ENCODE measurements at regions not wholly inside any gene's neighbourhood (a gene's known extent, or its start where the extent isn't known, plus 50 kb on each side); places are given as distances from the start of the nearest gene placed in this dataset.
A peak's percentile ranks its signal among the peaks of the same experiment; 100 is the strongest.

GRCh38 chr4:152235718-152236117 is 300.2 kb downstream of the FBXW7 start:
- no peak for DNase-seq

DNA sequence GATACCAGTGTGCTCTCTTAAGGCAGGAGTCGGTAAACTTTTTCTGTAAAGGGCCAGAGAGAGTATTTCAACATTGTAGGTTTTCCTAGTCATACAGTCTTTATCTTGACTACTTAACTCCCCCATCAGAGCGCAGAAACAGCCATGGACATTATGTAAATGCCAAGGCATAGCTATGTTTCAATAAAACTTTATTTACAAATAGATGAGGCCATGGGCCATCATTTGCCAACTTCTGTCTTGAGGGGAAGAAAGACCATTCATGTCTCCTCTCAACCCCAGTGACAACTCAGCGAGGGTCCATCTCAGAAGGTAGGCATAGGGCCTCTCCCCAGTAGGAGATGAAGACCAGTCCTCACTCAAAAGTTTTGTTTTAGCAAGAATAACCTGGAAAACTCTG is 301.3 kb downstream of the FBXW7 start:
- no peak for DNase-seq

GRCh38 chr4:152232271-152232670 is 303.6 kb downstream of the FBXW7 start:
- DNase-seq, result no peak

GRCh38 chr4:152229782-152230289 is 306.1 kb downstream of the FBXW7 start:
- DNase-seq, result no peak

DNA sequence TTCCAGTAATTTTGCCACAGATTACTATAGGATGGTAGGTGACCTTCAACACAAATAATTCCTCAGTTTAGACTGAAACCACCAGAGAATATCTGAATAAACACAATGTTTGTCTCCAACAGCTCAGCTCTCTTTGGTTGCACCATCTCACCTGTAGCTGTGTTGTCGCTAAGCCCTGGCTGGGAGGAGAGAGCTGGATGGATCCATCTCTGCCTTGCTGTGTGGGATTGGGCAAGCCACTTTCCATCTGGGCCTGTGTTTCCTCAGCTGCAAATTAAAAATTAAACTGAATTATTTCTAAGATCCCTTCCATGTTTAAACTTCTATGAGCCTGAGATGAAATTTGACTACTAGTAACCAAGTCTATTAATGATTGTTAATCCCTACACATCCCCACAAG is 310.2 kb downstream of the FBXW7 start:
- no peak for DNase-seq

- DNase-seq, result no peak
Measured at GRCh38 chr4:152224721-152225420, 311.0 kb downstream of the FBXW7 start.

GRCh38 chr4:152224223-152224622 is 311.7 kb downstream of the FBXW7 start:
- no peak for DNase-seq

- no peak for DNase-seq
Measured at GRCh38 chr4:152223600-152223999, 312.3 kb downstream of the FBXW7 start.

DNA sequence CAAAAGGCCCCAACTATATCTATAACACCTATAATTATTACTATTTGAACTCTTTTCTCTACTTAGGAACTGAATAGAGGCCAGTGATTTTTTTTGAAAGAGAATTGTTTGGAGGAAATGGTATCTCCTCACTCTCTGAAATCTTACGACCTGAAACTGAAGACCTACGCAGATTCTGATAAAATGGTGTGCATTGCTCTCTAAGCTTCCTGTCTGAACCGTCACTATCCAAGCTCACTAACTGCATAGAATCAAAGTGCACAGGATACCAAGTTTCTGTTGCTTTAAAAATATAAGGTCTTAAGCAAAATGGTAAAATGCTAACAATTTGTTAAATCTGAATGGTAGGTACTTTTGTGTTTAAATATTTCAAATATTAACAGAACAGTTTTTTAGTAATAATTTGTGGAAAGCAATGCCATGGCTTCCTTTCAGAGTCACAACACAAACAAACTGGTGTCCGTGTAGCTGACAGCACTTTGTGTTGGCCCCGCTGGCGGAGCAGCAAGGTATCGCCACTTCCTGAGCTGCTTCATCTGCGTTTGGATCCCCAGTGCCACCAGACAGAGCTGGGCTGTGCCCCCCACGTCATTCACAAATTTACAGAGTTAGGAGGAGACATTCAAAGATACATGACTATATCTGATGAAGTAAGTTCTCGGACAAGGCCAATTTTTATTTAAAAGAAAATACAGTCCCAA is 313.9 kb downstream of the FBXW7 start:
- no peak for DNase-seq

DNA sequence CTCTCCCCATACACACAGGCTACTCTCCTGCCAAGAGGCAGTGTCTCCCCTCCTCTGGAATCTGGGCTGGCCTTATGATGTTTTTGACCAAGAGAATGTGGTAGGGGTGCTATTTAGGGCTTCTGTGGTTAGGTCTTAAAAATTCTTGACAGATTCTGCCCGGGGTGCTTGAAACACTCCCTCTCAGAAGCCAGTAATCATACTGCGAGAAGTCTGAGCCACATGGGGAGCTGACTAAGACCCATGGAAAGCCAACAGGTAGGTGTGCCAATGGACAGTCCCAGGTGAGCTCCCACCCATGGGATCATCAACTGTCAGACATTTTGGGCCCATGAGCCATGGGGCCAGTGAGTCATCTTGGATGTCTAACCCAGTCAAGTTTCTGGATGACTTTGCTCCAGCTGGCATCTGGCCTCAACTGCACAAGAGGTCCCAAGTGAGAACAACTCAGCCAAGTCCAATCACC is 315.7 kb downstream of the FBXW7 start:
- DNase-seq, result no peak

DNA sequence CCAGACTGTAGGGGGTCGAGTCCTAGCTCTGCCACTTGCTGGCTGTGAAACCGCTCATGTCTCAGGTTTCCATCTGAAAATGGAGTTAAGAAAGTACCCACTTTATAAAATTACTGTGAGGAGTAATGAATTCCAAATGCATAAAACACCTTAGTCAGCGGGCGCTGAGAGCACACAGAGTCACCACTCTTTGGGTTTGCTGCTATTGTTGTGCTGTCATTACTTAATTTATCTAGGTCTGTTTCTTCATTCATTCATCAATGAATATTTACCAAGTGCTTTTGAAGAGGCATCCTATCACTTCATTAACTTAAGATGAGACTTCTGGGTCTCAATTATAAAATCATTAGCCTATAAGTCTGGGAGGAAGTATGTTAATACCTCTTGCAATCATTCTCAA is 317.3 kb downstream of the FBXW7 start:
- DNase-seq, result no peak

- no peak for DNase-seq
Measured at GRCh38 chr4:152217896-152218295, 318.0 kb downstream of the FBXW7 start.

DNA sequence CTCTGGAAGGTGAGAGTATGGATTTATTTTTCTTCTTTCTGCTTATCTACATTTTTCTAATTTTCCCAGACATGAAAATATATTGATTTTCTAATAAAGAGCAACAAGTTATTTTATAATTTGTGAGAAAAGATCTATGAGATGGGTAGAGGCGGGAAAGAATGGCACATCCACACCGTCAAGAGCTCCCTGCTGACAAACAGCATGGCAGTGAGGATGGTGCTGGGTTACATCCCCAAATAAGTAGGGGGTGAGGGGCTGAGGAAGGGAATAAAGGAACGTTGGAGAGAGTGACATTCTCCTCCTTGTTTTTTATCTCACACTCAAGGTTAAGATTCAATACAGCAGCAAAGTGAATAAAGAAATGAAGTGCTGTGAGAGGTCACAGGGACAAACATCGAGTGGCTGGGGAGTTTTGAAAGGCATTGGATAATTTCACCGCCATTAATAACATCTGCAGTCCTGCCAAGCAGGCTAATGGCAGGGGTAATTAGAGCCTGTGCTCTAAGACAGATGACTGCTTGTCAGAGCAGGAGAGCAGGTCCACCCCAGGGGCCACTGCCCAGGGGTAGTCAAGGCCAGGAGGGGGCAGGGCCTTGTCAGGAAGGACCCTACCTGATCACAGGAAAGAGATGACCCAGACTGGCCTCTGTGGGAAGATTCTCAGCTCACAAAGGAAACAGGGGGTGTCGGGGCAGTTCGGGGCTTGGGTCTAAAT is 323.8 kb downstream of the FBXW7 start:
- DNase-seq, result no peak

- DNase-seq, result no peak
Measured at GRCh38 chr4:152209772-152210493, 326.0 kb downstream of the FBXW7 start.

DNA sequence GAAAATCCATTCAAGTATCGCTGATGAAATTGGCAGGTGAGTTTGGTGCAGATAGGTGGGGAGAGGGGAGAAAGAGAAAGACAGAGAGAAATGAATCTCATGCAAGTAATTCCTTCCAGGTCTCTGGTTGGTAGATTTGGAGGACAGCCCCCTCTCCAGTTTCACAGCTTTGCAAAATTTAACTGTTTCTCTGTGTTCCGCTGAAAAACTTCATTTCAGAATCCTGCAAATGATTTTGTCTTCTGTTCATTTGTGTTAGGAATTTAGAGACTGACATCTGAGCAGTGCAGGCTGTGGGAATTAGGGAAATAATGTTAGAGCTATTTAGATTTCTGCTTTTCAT is 328.5 kb downstream of the FBXW7 start:
- DNase-seq, result no peak

DNA sequence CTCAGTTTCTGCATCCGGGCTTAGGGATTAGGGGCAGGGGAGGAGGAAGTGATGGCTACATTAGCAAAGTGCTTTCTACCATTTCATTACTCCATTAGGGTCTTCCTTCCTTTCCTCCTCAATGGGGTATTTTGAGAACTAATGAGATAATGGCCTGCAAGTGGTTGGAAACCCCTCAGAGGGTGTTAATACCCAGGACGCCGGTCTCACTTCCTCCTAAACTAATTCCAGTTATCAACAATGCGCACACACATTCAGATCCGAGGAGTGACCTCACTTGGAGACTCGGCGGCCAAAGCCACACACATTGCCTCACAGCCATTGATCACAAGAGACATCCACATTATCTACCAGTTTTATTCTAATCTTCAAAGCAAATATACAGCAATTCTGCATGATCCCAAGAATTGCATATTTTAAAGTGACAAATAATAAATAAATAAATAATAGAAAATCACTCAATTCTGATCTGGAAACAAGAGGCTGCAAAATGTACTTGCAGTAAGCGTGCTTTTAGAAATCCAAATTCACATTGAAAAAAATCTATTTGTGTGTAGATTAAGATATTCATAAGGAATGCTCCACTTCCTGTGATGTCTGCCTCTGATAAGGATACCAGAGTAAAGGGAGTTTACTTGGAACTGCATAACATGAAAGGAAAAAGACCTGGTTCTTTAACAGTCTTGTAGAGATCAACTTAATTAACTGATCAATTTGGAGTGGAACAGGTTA is 329.1 kb downstream of the FBXW7 start:
- DNase-seq, result no peak

DNA sequence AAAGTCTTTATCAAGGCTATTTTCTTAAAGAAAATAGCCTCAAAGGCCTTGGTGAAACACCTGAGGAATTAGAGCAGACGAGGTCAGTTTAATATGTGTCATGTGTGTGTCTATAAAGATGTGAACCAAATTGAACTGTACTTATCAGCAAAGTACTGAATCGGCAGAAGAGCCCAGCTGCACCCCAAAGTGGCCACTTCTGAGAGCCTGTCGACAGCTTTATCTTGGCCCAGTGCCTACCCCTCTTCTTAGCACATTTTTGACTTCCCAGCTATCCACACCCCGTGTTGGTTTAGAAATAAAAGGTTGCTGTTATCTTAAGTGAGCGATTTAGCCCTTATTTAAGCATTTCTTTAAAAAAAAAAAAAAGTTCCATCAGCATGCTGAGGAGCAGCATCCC is 329.7 kb downstream of the FBXW7 start:
- no peak for DNase-seq

- no peak for DNase-seq
Measured at GRCh38 chr4:152202415-152202814, 333.5 kb downstream of the FBXW7 start.

DNA sequence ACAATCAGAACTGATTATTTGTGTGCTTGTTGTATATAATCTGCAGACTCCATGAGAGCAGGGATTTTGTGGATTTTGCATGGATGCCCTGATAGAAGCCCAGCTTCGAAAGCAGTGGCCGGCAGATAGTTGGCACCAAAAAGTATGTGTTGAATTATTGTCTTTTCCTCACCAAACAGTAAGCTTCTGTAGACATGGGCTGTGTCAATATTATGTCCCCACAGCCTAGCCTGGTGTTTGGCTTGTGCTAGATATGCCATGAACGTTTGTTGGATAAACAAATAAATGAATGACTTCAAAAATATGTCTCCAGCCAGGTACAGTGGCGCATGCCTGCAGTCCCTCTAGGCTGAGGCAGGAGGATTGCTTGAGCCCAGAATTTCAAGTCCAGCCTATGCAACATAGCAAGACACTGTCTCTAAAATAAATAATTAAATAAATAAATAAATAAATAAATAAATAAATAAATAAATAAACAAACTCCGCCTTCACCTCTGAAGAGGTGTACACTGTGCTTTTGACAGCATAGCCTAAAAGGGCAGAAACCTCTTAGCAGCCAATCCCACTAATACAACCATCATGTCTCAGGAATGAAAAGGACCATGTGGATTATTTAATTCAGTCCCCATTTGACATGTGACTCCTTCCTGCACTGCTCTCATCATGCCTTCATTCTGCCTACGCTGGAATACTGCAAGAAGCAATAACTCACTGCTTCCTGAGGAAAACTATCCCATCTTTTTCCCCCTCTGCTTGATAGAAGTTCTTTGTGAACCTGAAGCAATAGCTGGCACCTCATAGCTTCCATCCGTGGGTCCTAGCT is 335.2 kb downstream of the FBXW7 start:
- no peak for DNase-seq

- peak in 9 of 14 donors; percentile 4 to 45 (median 26) for DNase-seq
Measured at GRCh38 chr4:152197211-152197610, 338.7 kb downstream of the FBXW7 start.

GRCh38 chr4:152195888-152196287 is 340.0 kb downstream of the FBXW7 start:
- DNase-seq, result peak in 2 of 14 donors; percentile 8 to 39
